Loucy (cell line): ENCODE measurements at regions not wholly inside any gene's neighbourhood (a gene's known extent, or its start where the extent isn't known, plus 50 kb on each side); places are given as distances from the start of the nearest gene placed in this dataset.

ENCODE experiments used
- H2AFZ ChIP-seq: fragments of 200-600 bp; sonication (generic); 2 replicates; pipeline ENCODE4 v1.6.0; 2016; ENCODE audit warnings: antibody characterized with exemption, mild to moderate bottlenecking, low read length, moderate library complexity
- H3F3A ChIP-seq: fragments of 200-600 bp; 2 replicates; pipeline ENCODE4 v1.6.0; 2016; ENCODE audit warnings: antibody characterized with exemption, low read depth, mild to moderate bottlenecking
- H3K27me3 ChIP-seq: fragments of 200-600 bp; sonication (generic); 2 replicates; pipeline ENCODE4 v1.6.1; 2014; ENCODE audit warnings: low read length, mild to moderate bottlenecking; ENCODE audit not compliant: insufficient read depth, poor library complexity, severe bottlenecking
- H3K36me3 ChIP-seq: fragments of 200-600 bp; sonication (generic); 2 replicates; pipeline ENCODE4 v1.6.1; 2016; ENCODE audit warnings: low read length; ENCODE audit not compliant: insufficient read depth
- H3K4me1 ChIP-seq: fragments of 200-600 bp; sonication (generic); 2 replicates; pipeline ENCODE4 v1.5.1; 2014; ENCODE audit warnings: low read length, mild to moderate bottlenecking; ENCODE audit not compliant: insufficient read depth, poor library complexity, severe bottlenecking
- H3K4me2 ChIP-seq: fragments of 200-600 bp; sonication (generic); 2 replicates; pipeline ENCODE4 v1.6.0; 2014; ENCODE audit warnings: antibody characterized with exemption, low read length, low read depth, mild to moderate bottlenecking; ENCODE audit not compliant: poor library complexity, severe bottlenecking
- H3K4me3 ChIP-seq: fragments of 200-600 bp; sonication (generic); 2 replicates; pipeline ENCODE4 v1.5.1; 2014; ENCODE audit warnings: low read length, mild to moderate bottlenecking, mixed read lengths; ENCODE audit not compliant: poor library complexity, severe bottlenecking
- H3K79me2 ChIP-seq: fragments of 200-600 bp; sonication (generic); 2 replicates; pipeline ENCODE4 v1.6.1; 2014; ENCODE audit warnings: low read length; ENCODE audit not compliant: insufficient read depth
- H3K9ac ChIP-seq: fragments of 200-600 bp; sonication (generic); 2 replicates; pipeline ENCODE4 v1.6.0; 2014; ENCODE audit warnings: mild to moderate bottlenecking, low read depth, low read length, moderate library complexity; ENCODE audit not compliant: poor library complexity, severe bottlenecking
- H3K9me2 ChIP-seq: fragments of 200-600 bp; sonication (generic); replicated peaks from 2 replicates; pipeline ENCODE4 v1.6.1; 2016; ENCODE audit warnings: low read depth, low read length, mixed read lengths
- H3K9me3 ChIP-seq: fragments of 200-600 bp; sonication (generic); 2 replicates; pipeline ENCODE4 v1.6.1; 2014; ENCODE audit warnings: mild to moderate bottlenecking, antibody characterized with exemption, low read length, low read depth; ENCODE audit not compliant: insufficient read depth
- H4K20me1 ChIP-seq: fragments of 200-600 bp; sonication (generic); 2 replicates; pipeline ENCODE4 v1.6.0; 2014; ENCODE audit warnings: antibody characterized with exemption, low read length, mild to moderate bottlenecking; ENCODE audit not compliant: insufficient read depth, poor library complexity, severe bottlenecking
- CTCF ChIP-seq: fragments of 200-600 bp; sonication (generic); conservative IDR thresholded peaks from 2 replicates; pipeline ENCODE4 v1.5.1; 2014; ENCODE audit warnings: mild to moderate bottlenecking, antibody characterized with exemption, low read length
- EZH2phosphoT487 ChIP-seq: fragments of 200-600 bp; IDR thresholded peaks from 2 replicates; pipeline ENCODE4 v1.6.1; 2018; ENCODE audit warnings: antibody characterized with exemption, mild to moderate bottlenecking, moderate library complexity, borderline replicate concordance

DNA sequence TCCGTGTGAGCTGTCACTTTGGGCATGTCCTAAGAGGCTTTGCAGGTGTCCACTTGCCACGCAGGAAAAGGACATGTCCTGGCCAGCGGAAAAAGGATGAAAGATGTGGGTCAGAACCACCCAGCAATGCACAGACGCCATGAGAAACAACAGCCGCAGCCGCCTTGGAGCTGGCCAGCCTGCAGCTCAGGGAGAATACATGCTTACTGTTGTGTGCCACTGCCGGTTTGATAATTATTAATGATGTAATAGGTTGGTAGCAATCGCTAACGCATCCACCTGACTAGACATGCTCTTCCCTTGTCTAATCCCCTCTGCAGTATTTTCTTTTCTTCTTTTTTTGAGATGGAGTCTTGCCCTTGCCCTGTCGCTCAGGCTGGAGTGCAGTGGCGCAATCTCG, 221.7 kb downstream of the HAUS1 start:
- Histone ChIP-seq H3K9me2 (no peaks in the 10 kb centered on the region), H3K9ac (no peak overlapping the region), H3K4me3 (no peak overlapping the region), H4K20me1 (no peaks in the 10 kb centered on the region), H3K79me2 (no peaks in the 10 kb centered on the region), H3K4me1 (peaks cover 15% of the 10 kb centered on the region), H3K36me3 (no peaks in the 10 kb centered on the region), H3K4me2 (no peak overlapping the region), H3F3A (no peaks in the 10 kb centered on the region), H3K27me3 (no peaks in the 10 kb centered on the region), H2AFZ (no peak overlapping the region), H3K9me3 (no peaks in the 10 kb centered on the region)
- no peak for TF ChIP-seq EZH2phosphoT487
- TF ChIP-seq CTCF: no peak

- Histone ChIP-seq H3K27me3 (no peaks in the 10 kb centered on the region), H2AFZ (no peak overlapping the region), H3K9ac (no peak overlapping the region), H3K4me1 (no peaks in the 10 kb centered on the region), H4K20me1 (no peaks in the 10 kb centered on the region), H3K9me3 (no peaks in the 10 kb centered on the region), H3K9me2 (no peaks in the 10 kb centered on the region), H3K4me2 (no peak overlapping the region), H3K4me3 (no peak overlapping the region), H3K36me3 (no peaks in the 10 kb centered on the region), H3K79me2 (no peaks in the 10 kb centered on the region), H3F3A (no peaks in the 10 kb centered on the region)
- TF ChIP-seq EZH2phosphoT487 (no peak), CTCF (no peak)
These were observed 225.6 kb downstream of the HAUS1 start for GRCh38 chr18:46329736-46330246.

DNA sequence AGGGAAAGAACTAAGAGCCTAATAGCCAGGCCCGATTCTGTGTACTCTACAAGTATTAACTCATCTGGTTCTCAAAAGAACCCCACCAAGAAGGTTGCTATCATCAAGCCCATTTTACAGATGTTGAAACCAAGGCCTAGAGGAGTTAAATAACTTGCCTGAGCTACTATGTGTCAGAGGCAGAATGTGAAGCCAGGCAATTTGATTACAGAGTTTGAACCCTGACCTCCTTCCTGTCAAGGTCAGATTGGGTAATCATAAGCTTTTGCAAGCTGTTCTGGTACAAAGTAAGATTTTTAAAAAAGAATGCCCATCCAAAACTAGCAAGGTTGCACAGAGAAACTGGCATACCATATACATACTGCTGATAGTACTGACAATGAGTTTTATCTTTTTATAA, 227.1 kb downstream of the HAUS1 start:
- no peaks in the 10 kb centered on the region for H4K20me1 ChIP-seq
- peaks cover 7% of the 10 kb centered on the region for H3K4me1 ChIP-seq
- no peak overlapping the region for H3K4me3 ChIP-seq
- no peak overlapping the region for H3K9ac ChIP-seq
- no peaks in the 10 kb centered on the region for H3K79me2 ChIP-seq
- H3K9me2 ChIP-seq: no peaks in the 10 kb centered on the region
- H2AFZ ChIP-seq: no peak overlapping the region
- no peaks in the 10 kb centered on the region for H3F3A ChIP-seq
- H3K27me3 ChIP-seq: no peaks in the 10 kb centered on the region
- H3K36me3 ChIP-seq: no peaks in the 10 kb centered on the region
- TF ChIP-seq CTCF (no peak), EZH2phosphoT487 (no peak)
- H3K9me3 ChIP-seq: no peaks in the 10 kb centered on the region
- H3K4me2 ChIP-seq: no peak overlapping the region
